ENCODE measurements at regions not wholly inside any gene's neighbourhood (a gene's known extent, or its start where the extent isn't known, plus 50 kb on each side); places are given as distances from the start of the nearest gene placed in this dataset.

- dilution Hi-C loops (cut with HindIII; ENCODE audit: low sequenced_read_pairs, unreplicated experiment): no loop called here
- H3K9ac ChIP-seq (ENCODE audit: low read depth, low read length): no peak overlapping the region
- H4K91ac ChIP-seq (ENCODE audit: insufficient read depth, low read depth, low read length): peak overlapping the region; percentile 31
These were observed 67.3 kb upstream of the PRPS1 start for GRCh38 chrX:107560980-107561379.

More at GRCh38 chrX:107560980-107561379, 67.3 kb upstream of the PRPS1 start:
- in situ Hi-C loops (cut with MboI; ENCODE audit: low sequenced_read_pairs) (no loop called here), intact Hi-C loops (cut with micrococcal nuclease) (no loop called here)
- H3K9me1 ChIP-seq (ENCODE audit: insufficient read depth, low read length): peaks cover 11% of the 10 kb centered on the region
- WGBS, 2 experiments (ENCODE audit: extremely low coverage in 2 of 2, insufficient read length in 1 of 2): 83% methylated on average over 1 of the region's 4 CpGs; no CpG with 5 or more reads in 1 of the 2 experiments
- no peak overlapping the region for H2AK9ac ChIP-seq (replicated peaks; ENCODE audit: low read depth, low read length, poor library complexity)
- H3K4ac ChIP-seq (ENCODE audit: low read depth, low read length): peak overlapping the region; percentile 11; the same call in 1 of the 2 replicates
- H3K23ac ChIP-seq (ENCODE audit: low read depth, low read length): no peak overlapping the region
- no peaks in the 10 kb centered on the region for H3K27me3 ChIP-seq (ENCODE audit: control insufficient read depth, insufficient read depth, low read length)
- no peaks in the 10 kb centered on the region for H3K36me3 ChIP-seq (ENCODE audit: control insufficient read depth, insufficient read depth, low read length)
- peak overlapping the region in 1 of 2 experiments; percentile 4; a peak in 1 of 4 replicates for H4K8ac ChIP-seq (ENCODE audit: low read depth in 2 of 2, low read length in 2 of 2)
- TF ChIP-seq RAD21 (IDR thresholded peaks at IDR 0.05; ENCODE audit: low read length) (no peak), SMC3 (IDR thresholded peaks at IDR 0.05; ENCODE audit: low read depth, low read length) (no peak), RFX5 (IDR thresholded peaks at IDR 0.05; ENCODE audit: low read depth, low read length) (no peak), MAFK (IDR thresholded peaks at IDR 0.05; ENCODE audit: low read depth, low read length) (no peak), USF2 (IDR thresholded peaks at IDR 0.05; ENCODE audit: low read depth, low read length) (no peak), MAZ (IDR thresholded peaks at IDR 0.05; ENCODE audit: borderline replicate concordance, low read depth, low read length) (no peak), MXI1 (IDR thresholded peaks at IDR 0.05; ENCODE audit: borderline replicate concordance, low read depth, low read length) (no peak), POLR2A (IDR thresholded peaks at IDR 0.05; ENCODE audit: low read depth, low read length) (no peak), ELK1 (IDR thresholded peaks at IDR 0.05; ENCODE audit: borderline replicate concordance, low read depth, low read length) (no peak), BHLHE40 (IDR thresholded peaks at IDR 0.05; ENCODE audit: low read depth, low read length) (no peak), RCOR1 (IDR thresholded peaks at IDR 0.05; ENCODE audit: insufficient replicate concordance, low read length) (no peak), CHD1 (IDR thresholded peaks at IDR 0.05; ENCODE audit: low read depth, low read length) (no peak), CTCF (conservative IDR thresholded peaks at IDR 0.05; ENCODE audit: low read depth, low read length) (no peak), NFE2L2 (IDR thresholded peaks at IDR 0.05; ENCODE audit: low read depth, low read length) (no peak), CEBPB (IDR thresholded peaks at IDR 0.05; ENCODE audit: low read depth, low read length) (no peak), FOS (IDR thresholded peaks at IDR 0.05; ENCODE audit: low read depth, low read length) (no peak)
- H2BK20ac ChIP-seq (ENCODE audit: low read depth, low read length): peak overlapping the region; percentile 57
- no peak overlapping the region for H2BK5ac ChIP-seq (ENCODE audit: low read depth, low read length, poor library complexity, severe bottlenecking)
- ChIA-PET CTCF (no interaction called here), POLR2A (ENCODE audit: unreplicated experiment) (no interaction called here)
- ATAC-seq (ENCODE audit: low read depth) (no peak), DNase-seq (no peak)
- no peaks in the 10 kb centered on the region for H4K20me1 ChIP-seq (ENCODE audit: insufficient read depth, low read length)
- no peak overlapping the region; the same call in 1 of the 2 replicates for H3K18ac ChIP-seq (ENCODE audit: low read depth, low read length)
- no peak overlapping the region for H3K4me3 ChIP-seq (ENCODE audit: insufficient read depth, low read depth, low read length)
- no peak overlapping the region for H2AFZ ChIP-seq (replicated peaks; ENCODE audit: low read length, poor library complexity)
- H2BK120ac ChIP-seq (ENCODE audit: low read depth, low read length): peak overlapping the region; percentile 57
- no peak overlapping the region for H3K56ac ChIP-seq (ENCODE audit: extremely low read depth, insufficient read depth, low read length)
- no peak overlapping the region for H3K14ac ChIP-seq (replicated peaks; ENCODE audit: low read depth, low read length)
- BruUV-seq (replicated peaks): no TSS peak
- no peaks in the 10 kb centered on the region for H3K9me3 ChIP-seq (ENCODE audit: control insufficient read depth, insufficient read depth, low read length)
- H4K5ac ChIP-seq (ENCODE audit: low read depth, low read length): no peak overlapping the region
- no peak overlapping the region for H3K4me2 ChIP-seq (ENCODE audit: low read depth, low read length)
- H2BK15ac ChIP-seq (ENCODE audit: low read depth, low read length): peak overlapping the region; percentile 70; the same call in 1 of the 3 replicates
- H2AK5ac ChIP-seq (ENCODE audit: low read depth, low read length): 0 out of 2 replicates have a peak overlapping the region, but pooled peaks have one; percentile 13
- H3K4me1 ChIP-seq (ENCODE audit: control insufficient read depth, insufficient read depth, low read length): peaks cover 22% of the 10 kb centered on the region
- no peaks in the 10 kb centered on the region for H3K79me1 ChIP-seq (ENCODE audit: low read depth in 1 of 2, low read length in 2 of 2)
- no peak overlapping the region for H3K27ac ChIP-seq (ENCODE audit: insufficient read depth, low read length)
